K562 (cell line): ENCODE measurements at regions not wholly inside any gene's neighbourhood (a gene's known extent, or its start where the extent isn't known, plus 50 kb on each side); places are given as distances from the start of the nearest gene placed in this dataset.

Experiments
- ATAC-seq: fragments of 200-7000 bp; cut with Tn5 transposase; 3 replicates; pipeline ENCODE4 v1.9.1; 2020; ENCODE audit warnings: moderate library complexity
- BruUV-seq: library from RNA; stranded (reverse); fragments of 400-500 nt; replicated peaks from 2 replicates; lab custom pipeline; 2021; lab: Mats Ljungman, UMichigan
- CTCF ChIA-PET: fragments of 300-600 bp; formaldehyde crosslinking; extraction: SDS; loops from one replicate; lab custom pipeline; 2021; ENCODE audit warnings: low intra/inter-chr PET ratio; lab: Yijun Ruan, JAX
- POLR2A ChIA-PET: fragments of 300-600, 350-650 bp; sonication (Branson Sonifier 250); formaldehyde crosslinking; extraction: SDS; loops from one replicate; lab custom pipeline; 2021; ENCODE audit warnings: antibody characterized with exemption, inconsistent platforms; lab: Yijun Ruan, JAX
- DNase-seq, 4 experiments: peaks; one replicate each; pipeline versions ENCODE4 v3.0.0 to v3.0.0-alpha.2; 2011 to 2018; ENCODE audit warnings: low spot score in 3 of 4, mixed read lengths in 3 of 4; ENCODE audit errors: extremely low read depth in 1 of 4
- FAIRE-seq: peaks from 2 replicates; lab custom pipeline; 2011; peaks lifted over from hg19 to GRCh38; lab: Jason Lieb, UNC
- H2AFZ ChIP-seq: 2 replicates; pipeline ENCODE4 v1.6.0; 2011; ENCODE audit warnings: low read depth, low read length, control low read depth, inconsistent platforms
- H3K27ac ChIP-seq: fragments of 200-600 bp; 3 replicates; pipeline ENCODE4 v1.8.0; 2011; ENCODE audit warnings: low read depth, mild to moderate bottlenecking, control low read depth, inconsistent platforms, low read length, moderate library complexity, mixed read lengths; ENCODE audit errors: extremely low read depth
- H3K27me3 ChIP-seq, 2 experiments: fragments of 300-600 bp in 1 of 2; 2 replicates in 1 of 2; 3 replicates in 1 of 2; pipeline versions ENCODE4 v1.6.0 to v1.8.0; 2011; ENCODE audit warnings: inconsistent platforms in 2 of 2, low read length in 2 of 2, mild to moderate bottlenecking in 1 of 2, mixed read lengths in 1 of 2, moderate library complexity in 1 of 2; ENCODE audit not compliant: control insufficient read depth in 2 of 2, insufficient read depth in 2 of 2
- H3K36me3 ChIP-seq: fragments of 300-600 bp; 3 replicates; pipeline ENCODE4 v1.8.0; 2011; ENCODE audit warnings: mild to moderate bottlenecking, low read length, inconsistent platforms; ENCODE audit not compliant: control insufficient read depth, insufficient read depth
- H3K4me1 ChIP-seq, 2 experiments: fragments of 200-600 bp in 1 of 2; replicated peaks in 1 of 2; 2 replicates in 1 of 2; 3 replicates in 1 of 2; pipeline versions ENCODE4 v1.5.1 to v1.8.0; 2011; ENCODE audit warnings: inconsistent platforms in 2 of 2, low read length in 2 of 2, mild to moderate bottlenecking in 1 of 2, mixed read lengths in 1 of 2, moderate library complexity in 1 of 2; ENCODE audit not compliant: control insufficient read depth in 2 of 2, insufficient read depth in 2 of 2
- H3K4me2 ChIP-seq: 2 replicates; pipeline ENCODE4 v1.6.1; 2011; ENCODE audit warnings: low read length, control low read depth, inconsistent platforms, mixed read lengths; ENCODE audit not compliant: insufficient read depth
- H3K4me3 ChIP-seq: fragments of 200-600 bp; sonication (generic), shearing (Covaris generic); 2 replicates; pipeline ENCODE4 v1.5.1; 2016; ENCODE audit warnings: control low read depth, inconsistent platforms
- H3K79me2 ChIP-seq: fragments of 200-600 bp; 3 replicates; pipeline ENCODE4 v1.8.0; 2011; ENCODE audit warnings: low read length, inconsistent platforms; ENCODE audit not compliant: control insufficient read depth, insufficient read depth
- H3K9ac ChIP-seq, 2 experiments: 2 replicates each; pipeline versions ENCODE4 v1.6.0 to v1.6.1; 2011; ENCODE audit warnings: low read depth in 2 of 2, low read length in 2 of 2, control low read depth in 1 of 2, inconsistent platforms in 1 of 2, mild to moderate bottlenecking in 1 of 2, mixed read lengths in 1 of 2; ENCODE audit not compliant: insufficient read depth in 1 of 2
- H3K9me1 ChIP-seq: one replicate; pipeline ENCODE4 v1.6.0; 2011; ENCODE audit warnings: inconsistent platforms, mild to moderate bottlenecking, low read length, moderate library complexity; ENCODE audit not compliant: control insufficient read depth, insufficient read depth
- H3K9me3 ChIP-seq: replicated peaks from 2 replicates; pipeline ENCODE4 v1.5.1; 2011; ENCODE audit warnings: low read depth, low read length, inconsistent platforms; ENCODE audit not compliant: control insufficient read depth, insufficient read depth
- H4K20me1 ChIP-seq: replicated peaks from 2 replicates; pipeline ENCODE4 v1.6.1; 2011; ENCODE audit warnings: low read length, inconsistent platforms, mixed read lengths; ENCODE audit not compliant: control insufficient read depth, insufficient read depth
- ARHGAP35 ChIP-seq: fragments of 450-650 bp; IDR thresholded peaks from 2 replicates; pipeline ENCODE4 v1.6.1; 2018; ENCODE audit not compliant: partially characterized antibody
- CBX3 ChIP-seq, 2 experiments: IDR thresholded peaks; 1 replicate in 1 of 2; 2 replicates in 1 of 2; pipeline ENCODE4 v1.6.1; 2012; ENCODE audit warnings: inconsistent platforms in 2 of 2, low read length in 2 of 2, borderline replicate concordance in 1 of 2, control low read depth in 1 of 2
- EZH2 ChIP-seq: IDR thresholded peaks from 2 replicates; pipeline ENCODE4 v1.6.1; 2012; ENCODE audit warnings: low read depth, mild to moderate bottlenecking, inconsistent platforms, low read length, borderline replicate concordance
- KDM5B ChIP-seq: fragments of 200-600 bp; sonication (generic); IDR thresholded peaks from 2 replicates; pipeline ENCODE4 v1.6.1; 2012; ENCODE audit warnings: low read depth, mild to moderate bottlenecking, moderate library complexity, low read length, control low read depth, inconsistent platforms; ENCODE audit not compliant: insufficient replicate concordance
- MAFG ChIP-seq: fragments of 450-650 bp; conservative IDR thresholded peaks from 2 replicates; pipeline ENCODE4 v1.6.1; 2016; ENCODE audit warnings: missing genetic modification characterization, missing compliant biosample characterization
- MAZ ChIP-seq, 2 experiments: fragments of 450-650 bp in 1 of 2; sonication (generic) in 1 of 2; formaldehyde crosslinking; IDR thresholded peaks in 1 of 2; conservative IDR thresholded peaks in 1 of 2; 2 replicates each; pipeline versions ENCODE4 v1.4.0 to v1.5.0; 2020; ENCODE audit warnings: mild to moderate bottlenecking in 1 of 2, missing genetic modification reagents in 1 of 2
- NONO ChIP-seq, 2 experiments: fragments of 200-400 bp in 1 of 2; fragments of 450-650 bp in 1 of 2; formaldehyde crosslinking in 1 of 2; IDR thresholded peaks; 2 replicates each; pipeline ENCODE4 v1.6.1; 2017; ENCODE audit warnings: low read depth in 2 of 2, mild to moderate bottlenecking in 2 of 2, moderate library complexity in 2 of 2, low read length in 1 of 2
- SNIP1 ChIP-seq: fragments of 450-650 bp; IDR thresholded peaks from 2 replicates; pipeline ENCODE4 v1.7.1; 2017; ENCODE audit warnings: low read depth, mild to moderate bottlenecking
- SNRNP70 ChIP-seq: fragments of 200-400 bp; formaldehyde crosslinking; optimal IDR thresholded peaks from 2 replicates; pipeline ENCODE3; 2017; ENCODE audit warnings: low read depth, low read length
- TEAD4 ChIP-seq, 2 experiments: sonication (generic) in 1 of 2; formaldehyde crosslinking in 1 of 2; IDR thresholded peaks; 2 replicates each; pipeline versions ENCODE4 v1.6.1 to v1.8.0; 2012 to 2022; ENCODE audit warnings: borderline replicate concordance in 1 of 2, inconsistent platforms in 1 of 2, low read length in 1 of 2, mild to moderate bottlenecking in 1 of 2, missing genetic modification reagents in 1 of 2
- ZFP91 ChIP-seq: sonication (generic); formaldehyde crosslinking; IDR thresholded peaks from 2 replicates; pipeline ENCODE4 v1.8.0; 2022; ENCODE audit warnings: mild to moderate bottlenecking, missing genetic modification reagents
- ZNF184 ChIP-seq: sonication (generic); formaldehyde crosslinking; IDR thresholded peaks from 2 replicates; pipeline ENCODE4 v1.5.0; 2020; ENCODE audit warnings: missing genetic modification reagents
- ZNF384 ChIP-seq: IDR thresholded peaks from 2 replicates; pipeline ENCODE4 v1.6.1; 2012; ENCODE audit warnings: low read depth, low read length, improper control_type of control experiment
- ZNF449 ChIP-seq: fragments of 250-450 bp; sonication (Bioruptor Pico); IDR thresholded peaks from 2 replicates; pipeline ENCODE4 v1.8.0; 2022; ENCODE audit warnings: moderate library complexity, mild to moderate bottlenecking, inconsistent platforms
- WGBS: fragments of 100-300 bp; shearing (Covaris generic); methylation state at CpG from one replicate; pipeline ENCODE4 v1.1.6; 2016; ENCODE audit warnings: low coverage, mixed read lengths; ENCODE audit not compliant: insufficient coverage; ENCODE audit errors: missing lambda C conversion rate; 5-methylcytosine and 5-hydroxymethylcytosine counted together
- in situ Hi-C: fragments of 300-500 bp; cut with MboI; formaldehyde crosslinking; loops from 4 replicates; pipeline ENCODE4 v1.15.0; 2018; ENCODE audit warnings: inconsistent platforms, mixed read lengths
- intact Hi-C: fragments of 100-400 bp; cut with micrococcal nuclease; formaldehyde crosslinking; loops from 2 replicates; pipeline ENCODE4 v1.14.2; 2022
- TF ChIP-seq, protein P1 (sequence below): fragments of 450-650 bp; formaldehyde crosslinking; conservative IDR thresholded peaks from 2 replicates; pipeline ENCODE4 v1.4.0; 2022; ENCODE audit warnings: mild to moderate bottlenecking, missing genetic modification characterization
- TF ChIP-seq, protein P2 (sequence below), 2 experiments: fragments of 450-650 bp; conservative IDR thresholded peaks; 2 replicates each; pipeline ENCODE4 v1.6.1; 2017; ENCODE audit warnings: mild to moderate bottlenecking in 2 of 2, moderate library complexity in 2 of 2

- WGBS, result 0% methylated on average over 4 of the region's 5 CpGs
- Histone ChIP-seq H4K20me1 (no peaks in the 10 kb centered on the region), H3K27ac (no peak overlapping the region), H2AFZ (no peak overlapping the region), H3K9me1 (no peaks in the 10 kb centered on the region), H3K9me3 (no peaks in the 10 kb centered on the region), H3K4me3 (no peak overlapping the region), H3K4me2 (no peak overlapping the region), H3K9ac (no peak overlapping the region), H3K36me3 (no peaks in the 10 kb centered on the region), H3K79me2 (no peaks in the 10 kb centered on the region), H3K27me3 (no peaks in the 10 kb centered on the region), H3K4me1 (no peaks in the 10 kb centered on the region)
- in situ Hi-C loops (no loop called here), intact Hi-C loops (no loop called here)
- no peak for FAIRE-seq
- no TSS peak for BruUV-seq
- no peak for DNase-seq
- ATAC-seq, result no peak
- CTCF ChIA-PET, result no interaction called here
- no peak for TF ChIP-seq NONO (IDR thresholded peaks at IDR 0.05; ENCODE audit: low read depth in 2 of 2, low read length in 1 of 2)
- no peak for TF ChIP-seq SNIP1
- no peak for TF ChIP-seq CBX3 (IDR thresholded peaks at IDR 0.05; ENCODE audit: borderline replicate concordance in 1 of 2, low read length in 2 of 2)
- TF ChIP-seq MAFG, result no peak
- no peak for TF ChIP-seq ZNF184 (CRISPR knock-in tag)
- TF ChIP-seq KDM5B, result no peak
- TF ChIP-seq ZNF449, result no peak
- no peak for TF ChIP-seq ZNF384
- TF ChIP-seq, protein P1, sequence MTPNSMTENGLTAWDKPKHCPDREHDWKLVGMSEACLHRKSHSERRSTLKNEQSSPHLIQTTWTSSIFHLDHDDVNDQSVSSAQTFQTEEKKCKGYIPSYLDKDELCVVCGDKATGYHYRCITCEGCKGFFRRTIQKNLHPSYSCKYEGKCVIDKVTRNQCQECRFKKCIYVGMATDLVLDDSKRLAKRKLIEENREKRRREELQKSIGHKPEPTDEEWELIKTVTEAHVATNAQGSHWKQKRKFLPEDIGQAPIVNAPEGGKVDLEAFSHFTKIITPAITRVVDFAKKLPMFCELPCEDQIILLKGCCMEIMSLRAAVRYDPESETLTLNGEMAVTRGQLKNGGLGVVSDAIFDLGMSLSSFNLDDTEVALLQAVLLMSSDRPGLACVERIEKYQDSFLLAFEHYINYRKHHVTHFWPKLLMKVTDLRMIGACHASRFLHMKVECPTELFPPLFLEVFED (CRISPR knock-in tag), result no peak
- TF ChIP-seq, protein P2, sequence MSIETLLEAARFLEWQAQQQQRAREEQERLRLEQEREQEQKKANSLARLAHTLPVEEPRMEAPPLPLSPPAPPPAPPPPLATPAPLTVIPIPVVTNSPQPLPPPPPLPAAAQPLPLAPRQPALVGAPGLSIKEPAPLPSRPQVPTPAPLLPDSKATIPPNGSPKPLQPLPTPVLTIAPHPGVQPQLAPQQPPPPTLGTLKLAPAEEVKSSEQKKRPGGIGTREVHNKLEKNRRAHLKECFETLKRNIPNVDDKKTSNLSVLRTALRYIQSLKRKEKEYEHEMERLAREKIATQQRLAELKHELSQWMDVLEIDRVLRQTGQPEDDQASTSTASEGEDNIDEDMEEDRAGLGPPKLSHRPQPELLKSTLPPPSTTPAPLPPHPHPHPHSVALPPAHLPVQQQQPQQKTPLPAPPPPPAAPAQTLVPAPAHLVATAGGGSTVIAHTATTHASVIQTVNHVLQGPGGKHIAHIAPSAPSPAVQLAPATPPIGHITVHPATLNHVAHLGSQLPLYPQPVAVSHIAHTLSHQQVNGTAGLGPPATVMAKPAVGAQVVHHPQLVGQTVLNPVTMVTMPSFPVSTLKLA (conservative IDR thresholded peaks at IDR 0.05), result no peak
- TF ChIP-seq SNRNP70, result no peak
- TF ChIP-seq ZFP91 (CRISPR knock-in tag), result no peak
- no peak for TF ChIP-seq TEAD4 (IDR thresholded peaks at IDR 0.05; ENCODE audit: low read length)
- no peak for TF ChIP-seq TEAD4 (CRISPR knock-in tag; IDR thresholded peaks at IDR 0.05; ENCODE audit: borderline replicate concordance)
- TF ChIP-seq MAZ (CRISPR knock-in tag; conservative IDR thresholded peaks at IDR 0.05 in 1 of 2, IDR thresholded peaks at IDR 0.05 in 1 of 2), result no peak
- TF ChIP-seq ARHGAP35, result no peak
- no peak for TF ChIP-seq EZH2
- POLR2A ChIA-PET, result no interaction called here
Measured at GRCh38 chr4:135741583-135741982, 1540.0 kb upstream of the PABPC4L start.
